K562 (cell line): ENCODE measurements at regions not wholly inside any gene's neighbourhood (a gene's known extent, or its start where the extent isn't known, plus 50 kb on each side); places are given as distances from the start of the nearest gene placed in this dataset.
A peak's percentile ranks its signal among the peaks of the same experiment; 100 is the strongest.
"Not testable (repeated sequence)": the region's sequence is repeated elsewhere in the genome, so short reads cannot be mapped to it uniquely, and the experiment has no call there.

Experiments
- CTCF ChIP-seq, 3 experiments: IDR thresholded peaks in 2 of 3; conservative IDR thresholded peaks in 1 of 3; 2 replicates each; pipeline ENCODE4 v1.5.1; 2011 to 2012; ENCODE audit warnings: low read length in 3 of 3, mild to moderate bottlenecking in 3 of 3, control low read depth in 2 of 3, improper control_type of control experiment in 1 of 3, inconsistent platforms in 1 of 3, low read depth in 1 of 3, mixed read lengths in 1 of 3, moderate library complexity in 1 of 3; ENCODE audit not compliant: insufficient read depth in 2 of 3
- LARP7 ChIP-seq: fragments of 450-650 bp; IDR thresholded peaks from 2 replicates; pipeline ENCODE4 v1.6.1; 2016
- MXI1 ChIP-seq: IDR thresholded peaks from 2 replicates; pipeline ENCODE4 v1.6.1; 2011; ENCODE audit warnings: low read depth, mild to moderate bottlenecking, improper control_type of control experiment, low read length
- POLR2AphosphoS2 ChIP-seq: IDR thresholded peaks from 2 replicates; pipeline ENCODE4 v1.6.1; 2012; ENCODE audit warnings: low read length, improper control_type of control experiment
- POLR2AphosphoS5 ChIP-seq: IDR thresholded peaks from 2 replicates; pipeline ENCODE4 v1.6.1; 2011; ENCODE audit warnings: mild to moderate bottlenecking, low read depth, low read length, moderate library complexity; ENCODE audit not compliant: control insufficient read depth, insufficient read depth
- RBM17 ChIP-seq: fragments of 200-400 bp; formaldehyde crosslinking; IDR thresholded peaks from 2 replicates; pipeline ENCODE4 v1.6.1; 2017; ENCODE audit warnings: low read depth, mild to moderate bottlenecking, low read length, borderline replicate concordance
- SMARCC2 ChIP-seq: fragments of 450-650 bp; IDR thresholded peaks from 2 replicates; pipeline ENCODE4 v1.6.1; 2017; ENCODE audit warnings: antibody characterized with exemption, moderate library complexity, mild to moderate bottlenecking, low read depth
- ZNF146 ChIP-seq: IDR thresholded peaks from one replicate; pipeline ENCODE4 v1.6.1; 2018; ENCODE audit warnings: missing compliant biosample characterization; ENCODE audit not compliant: unreplicated experiment

GRCh38 chr21:31785237-31786163 is 53.6 kb upstream of the SCAF4 start:
- peak; percentile 77 to 85 (median 83) for TF ChIP-seq CTCF (IDR thresholded peaks at IDR 0.05 in 2 of 3, conservative IDR thresholded peaks at IDR 0.05 in 1 of 3; ENCODE audit: insufficient read depth in 2 of 3, low read depth in 1 of 3, low read length in 3 of 3)
- TF ChIP-seq LARP7; POLR2AphosphoS5; SMARCC2; RBM17; ZNF146 (CRISPR knock-in tag); MXI1; POLR2AphosphoS2: not testable (repeated sequence)
